NCI-H526 (cell line): ENCODE measurements at regions not wholly inside any gene's neighbourhood (a gene's known extent, or its start where the extent isn't known, plus 50 kb on each side); places are given as distances from the start of the nearest gene placed in this dataset.
"Not testable (repeated sequence)": the region's sequence is repeated elsewhere in the genome, so short reads cannot be mapped to it uniquely, and the experiment has no call there.

Source experiments
- DNase-seq, 2 experiments: peaks; one replicate each; lab custom pipeline; 2025; lab: John Stamatoyannopoulos, UW

GRCh38 chr14:30443368-30444007 lies 115.5 kb upstream of the G2E3 start:
- DNase-seq: peak in 1 of 2 experiments; percentile 53

DNA sequence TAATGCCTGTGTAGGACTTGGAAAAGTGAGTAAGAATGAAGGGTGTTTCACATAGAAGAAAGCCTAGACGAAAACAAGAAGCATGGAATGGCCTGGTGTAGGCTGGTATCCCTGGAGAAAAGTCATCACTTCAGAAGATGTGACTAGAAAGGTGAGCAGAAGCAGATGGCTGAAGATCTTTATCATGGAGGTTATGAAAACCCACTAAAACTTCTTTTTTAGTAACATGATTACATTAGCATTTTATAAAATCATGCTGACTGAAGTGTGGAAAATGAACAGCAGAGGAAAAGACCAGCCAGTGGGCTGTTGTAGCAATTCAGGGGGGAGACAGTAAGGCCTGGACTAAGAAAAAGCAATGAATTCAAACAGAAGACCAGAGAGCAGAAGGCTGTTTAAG lies 114.5 kb upstream of the G2E3 start:
- no peak for DNase-seq

GRCh38 chr14:30445011-30445793 lies 113.8 kb upstream of the G2E3 start:
- DNase-seq: no peak

DNA sequence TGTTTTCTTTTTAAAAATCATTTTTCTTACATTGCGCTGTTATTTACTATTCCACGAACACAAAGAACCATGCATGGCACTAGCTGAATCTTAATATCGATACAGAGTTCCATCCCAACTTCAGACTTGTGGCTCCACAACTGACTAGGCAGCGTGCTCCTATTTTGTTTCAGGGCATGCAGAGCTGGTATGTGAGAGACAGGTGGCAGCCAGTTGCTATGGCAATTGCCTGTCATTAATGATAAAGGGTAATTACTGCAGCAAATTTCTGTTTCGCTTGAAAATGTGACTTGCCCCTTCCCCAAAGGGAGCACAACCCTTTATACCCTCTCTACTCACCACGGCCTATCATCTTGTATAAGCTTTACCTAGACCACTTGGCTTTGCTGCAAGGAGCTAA lies 113.1 kb upstream of the G2E3 start:
- no peak for DNase-seq

GRCh38 chr14:30450631-30451545 lies 108.1 kb upstream of the G2E3 start:
- DNase-seq: no peak

DNA sequence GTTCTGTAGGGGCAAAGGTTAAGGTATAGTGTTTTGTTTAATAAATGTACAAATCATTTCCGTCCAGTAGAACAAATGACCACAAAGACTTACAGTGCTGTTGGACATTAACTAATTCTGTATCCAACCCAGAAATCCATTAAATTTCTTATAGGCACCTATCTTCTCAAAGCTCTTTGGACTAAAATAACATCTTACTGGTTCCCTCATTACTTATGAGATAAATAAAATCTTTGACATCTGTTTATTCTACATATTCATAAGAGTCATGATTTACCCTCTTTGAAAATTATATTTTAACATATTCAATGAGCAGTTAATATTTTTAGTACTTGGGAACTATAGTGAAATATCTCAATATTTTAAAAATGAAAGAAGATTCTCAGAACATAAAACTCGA lies 102.7 kb upstream of the G2E3 start:
- DNase-seq: no peak

GRCh38 chr14:30462358-30462757 lies 96.6 kb upstream of the G2E3 start:
- DNase-seq: no peak

- DNase-seq: no peak
Measured at GRCh38 chr14:30464481-30464880, 94.5 kb upstream of the G2E3 start.

- DNase-seq: no peak
Measured at GRCh38 chr14:30468354-30468753, 90.6 kb upstream of the G2E3 start.

DNA sequence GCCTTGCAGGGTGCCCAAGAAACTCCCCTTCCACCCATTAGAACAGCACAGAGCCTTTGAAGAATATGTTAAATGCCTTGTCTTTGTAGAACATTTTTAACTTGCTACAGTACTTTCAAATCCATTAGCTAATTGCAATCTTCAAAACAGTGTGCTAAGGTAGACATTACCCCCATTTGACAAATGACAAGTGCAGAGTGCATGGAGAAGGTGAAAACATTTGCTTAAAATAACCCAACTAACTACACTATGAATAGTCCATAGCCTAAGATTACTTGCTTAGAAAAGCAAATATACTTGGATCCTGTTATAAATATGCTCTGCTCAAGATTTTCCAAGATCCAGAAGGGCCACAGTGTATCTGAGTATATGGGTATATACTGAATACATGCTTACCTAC lies 87.0 kb upstream of the G2E3 start:
- no peak for DNase-seq

DNA sequence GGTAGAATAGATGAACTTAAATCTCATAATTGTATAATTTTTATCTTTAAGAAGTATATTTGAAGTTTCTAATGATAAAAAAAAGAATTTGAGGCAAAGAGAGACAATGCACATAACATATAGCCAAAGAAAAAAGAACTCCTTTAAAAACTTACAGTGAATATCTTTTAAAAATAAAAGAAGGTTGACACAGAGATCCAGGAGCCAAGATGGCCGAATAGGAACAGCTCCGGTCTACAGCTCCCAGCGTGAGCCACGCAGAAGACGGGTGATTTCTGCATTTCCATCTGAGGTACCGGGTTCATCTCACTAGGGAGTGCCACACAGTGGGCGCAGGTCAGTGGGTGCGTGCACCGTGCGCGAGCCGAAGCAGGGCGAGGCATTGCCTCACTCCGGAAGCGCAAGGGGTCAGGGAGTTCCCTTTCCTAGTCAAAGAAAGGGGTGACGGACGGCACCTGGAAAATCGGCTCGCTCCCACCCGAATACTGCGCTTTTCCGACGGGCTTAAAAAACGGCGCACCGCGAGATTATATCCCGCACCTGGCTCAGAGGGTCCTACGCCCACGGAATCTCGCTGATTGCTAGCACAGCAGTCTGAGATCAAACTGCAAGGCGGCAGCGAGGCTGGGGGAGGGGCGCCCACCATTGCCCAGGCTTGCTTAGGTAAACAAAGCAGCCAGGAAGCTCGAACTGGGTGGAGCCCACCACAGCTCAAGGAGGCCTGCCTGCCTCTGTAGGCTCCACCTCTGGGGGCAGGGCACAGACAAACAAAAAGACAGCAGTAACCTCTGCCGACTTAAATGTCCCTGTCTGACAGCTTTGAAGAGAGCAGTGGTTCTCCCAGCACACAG lies 84.9 kb upstream of the G2E3 start:
- not testable (repeated sequence) for DNase-seq

DNA sequence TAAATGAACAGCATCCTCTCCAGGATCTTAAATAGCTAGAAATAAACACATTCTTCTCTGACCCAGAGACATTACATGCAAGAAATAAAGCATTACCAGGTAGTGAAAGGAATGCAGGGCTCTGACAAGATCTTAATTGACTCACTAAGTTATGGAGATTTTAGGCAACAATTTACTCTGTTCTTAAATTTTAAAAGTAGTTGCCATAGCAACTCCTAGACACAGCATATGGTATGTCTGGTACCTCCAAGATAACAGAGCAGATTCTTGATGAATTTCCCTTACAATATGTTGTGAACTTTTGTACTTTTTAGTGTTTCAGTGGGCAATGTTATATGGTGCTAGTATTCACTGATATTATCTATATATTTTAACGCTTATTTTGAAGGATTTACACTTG lies 76.7 kb upstream of the G2E3 start:
- no peak for DNase-seq

DNA sequence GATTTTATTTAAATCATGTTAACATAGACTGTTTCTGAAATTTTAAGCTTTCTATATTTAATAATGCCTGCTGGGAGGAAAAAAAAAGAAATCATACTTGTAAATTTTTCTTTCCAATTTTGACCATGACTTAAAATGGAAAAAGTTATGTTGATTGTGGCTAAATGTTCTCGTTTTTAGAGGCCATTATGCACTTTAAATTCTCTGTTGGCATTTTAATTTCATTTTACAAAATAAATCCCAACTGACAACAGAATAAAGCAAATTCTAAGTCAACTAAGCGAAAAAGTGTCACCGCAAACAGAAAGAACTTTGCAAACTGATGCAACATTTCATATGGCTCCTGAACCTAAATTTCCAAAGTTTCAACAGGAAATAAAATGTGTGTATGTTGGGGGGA lies 74.8 kb upstream of the G2E3 start:
- no peak for DNase-seq

DNA sequence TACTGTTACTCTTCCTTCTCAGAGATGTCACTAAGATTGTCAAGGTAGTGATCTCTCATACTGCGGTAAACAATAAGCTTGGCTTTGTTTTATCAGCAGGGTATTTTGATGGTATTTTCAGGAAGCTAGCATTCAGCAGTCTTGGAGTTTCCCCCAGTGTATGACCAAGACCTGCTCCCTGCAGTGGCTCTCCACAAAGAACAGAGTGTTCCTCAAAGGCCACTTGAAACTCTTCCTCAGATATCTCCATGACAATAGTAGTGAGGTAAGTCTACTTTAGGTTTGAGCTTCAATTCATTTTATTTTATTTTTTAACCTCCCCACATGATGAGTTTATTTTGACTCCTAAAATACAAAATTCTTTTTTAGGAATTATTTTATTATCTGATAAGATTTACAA lies 74.0 kb upstream of the G2E3 start:
- DNase-seq: no peak

DNA sequence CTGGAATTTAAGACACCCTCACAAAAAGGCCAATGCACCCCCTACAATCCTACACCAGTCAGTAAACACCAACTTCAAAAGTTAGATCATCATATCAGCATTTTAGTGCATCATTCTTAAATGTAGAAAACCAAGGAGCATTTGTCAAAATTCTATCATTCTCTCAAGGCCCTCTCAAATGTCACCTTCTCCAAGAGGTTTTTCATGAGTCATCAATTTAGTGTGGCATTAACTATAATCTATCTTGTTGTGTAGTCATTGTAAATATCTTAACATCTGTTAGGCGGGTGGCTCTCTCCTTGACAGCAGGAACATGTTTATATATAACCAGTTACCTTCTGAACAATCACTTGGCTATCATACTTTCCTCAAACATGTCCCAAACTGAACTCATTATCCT lies 62.1 kb upstream of the G2E3 start:
- no peak for DNase-seq

- DNase-seq: no peak
Measured at GRCh38 chr14:30499358-30499757, 59.6 kb upstream of the G2E3 start.

- no peak for DNase-seq
Measured at GRCh38 chr14:30500222-30500621, 58.7 kb upstream of the G2E3 start.

DNA sequence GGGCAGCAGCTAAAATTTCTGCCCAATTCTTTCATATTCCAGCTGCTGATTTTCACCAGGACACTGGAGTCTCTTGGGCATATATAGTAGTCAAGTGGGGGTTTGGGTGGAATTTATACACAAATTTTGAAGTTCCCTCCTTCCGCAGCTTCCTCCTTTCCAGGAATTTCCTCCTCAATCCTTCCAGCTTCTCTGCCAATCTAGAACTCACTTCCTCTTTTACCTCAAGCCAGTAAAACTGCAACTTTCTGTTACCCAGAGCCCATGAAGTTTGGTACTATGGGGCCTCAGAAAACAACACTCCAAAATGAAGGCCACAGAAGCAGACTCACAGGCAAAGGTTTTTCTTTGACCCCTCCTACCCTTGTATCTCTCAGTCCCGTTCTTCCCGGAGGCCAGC lies 51.7 kb upstream of the G2E3 start:
- no peak for DNase-seq
